T-helper 2 cell (primary cell): ENCODE measurements at regions not wholly inside any gene's neighbourhood (a gene's known extent, or its start where the extent isn't known, plus 50 kb on each side); places are given as distances from the start of the nearest gene placed in this dataset.

ENCODE experiments used
- DNase-seq, 5 experiments: peaks; one replicate each; pipeline versions ENCODE4 v3.0.0 to v3.0.0-alpha.2; 2012 to 2022

DNA sequence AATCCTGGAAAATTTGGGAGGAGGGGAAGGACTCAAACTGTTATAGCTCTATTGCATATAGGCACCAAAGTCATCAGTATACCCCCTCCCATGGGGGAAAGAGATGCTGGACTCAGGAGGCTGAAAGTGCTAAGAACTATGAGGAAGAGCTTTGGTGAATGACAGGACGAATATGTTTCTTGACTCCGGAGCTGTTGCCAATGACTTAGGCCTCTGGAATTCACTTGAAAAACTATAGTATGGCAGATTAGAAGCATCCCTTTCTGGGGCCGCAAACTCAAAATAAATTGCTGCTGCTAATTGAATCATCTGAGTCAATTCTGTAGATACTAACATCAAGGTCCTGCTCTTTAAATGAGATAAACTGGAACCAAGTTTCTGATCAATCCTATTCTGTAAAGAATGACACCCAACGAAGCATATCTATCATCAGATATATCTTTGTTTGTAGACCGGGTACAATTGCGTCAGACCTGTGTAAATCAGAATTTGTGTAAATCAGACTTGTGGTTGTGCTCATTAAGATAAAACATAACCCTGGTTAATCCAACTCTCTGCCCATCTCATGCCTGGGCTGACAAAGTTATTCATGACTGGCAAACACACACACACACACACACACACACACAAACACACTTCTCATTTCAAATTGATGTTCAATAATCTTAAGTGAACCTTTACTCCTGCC lies 1793.8 kb upstream of the PCDH20 start:
- no peak for DNase-seq

DNA sequence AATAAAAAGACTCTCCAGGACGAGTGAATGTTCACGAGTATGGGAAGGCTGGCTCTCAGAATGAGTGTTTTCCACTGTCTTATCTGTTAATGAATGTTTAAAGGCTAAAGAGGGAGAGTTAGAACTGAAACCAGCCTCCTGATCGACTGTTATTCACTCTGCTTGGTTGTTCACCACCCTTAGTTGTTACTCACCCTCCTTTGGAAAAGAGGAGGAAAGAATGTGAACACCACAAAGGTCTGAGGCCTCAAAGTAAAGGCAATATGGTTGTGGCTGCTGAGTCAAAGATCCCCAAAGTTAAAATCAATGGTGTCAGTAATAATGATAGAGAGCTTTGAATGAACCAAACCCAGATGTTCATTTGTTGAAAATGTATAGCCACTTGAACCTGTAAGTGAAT lies 1793.2 kb upstream of the PCDH20 start:
- no peak for DNase-seq

DNA sequence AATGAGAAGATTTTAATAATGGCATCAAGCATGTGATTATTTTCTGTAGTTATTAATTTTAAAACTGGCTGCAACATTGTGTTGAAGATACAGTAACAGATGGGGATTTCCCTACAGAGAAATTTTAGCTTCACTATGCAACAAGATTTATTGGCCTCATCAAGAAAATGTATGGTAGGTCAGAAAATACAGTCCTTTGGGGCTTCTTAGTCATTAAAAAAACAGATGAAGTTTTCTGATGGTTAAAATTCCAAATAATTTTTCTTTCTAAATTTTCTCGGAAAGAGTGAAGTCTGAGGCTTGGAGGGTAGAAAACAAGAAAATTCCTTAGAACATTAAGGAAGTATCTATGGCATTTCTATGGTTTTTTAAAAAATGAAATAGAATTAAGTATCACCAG lies 1790.8 kb upstream of the PCDH20 start:
- DNase-seq: no peak

DNA sequence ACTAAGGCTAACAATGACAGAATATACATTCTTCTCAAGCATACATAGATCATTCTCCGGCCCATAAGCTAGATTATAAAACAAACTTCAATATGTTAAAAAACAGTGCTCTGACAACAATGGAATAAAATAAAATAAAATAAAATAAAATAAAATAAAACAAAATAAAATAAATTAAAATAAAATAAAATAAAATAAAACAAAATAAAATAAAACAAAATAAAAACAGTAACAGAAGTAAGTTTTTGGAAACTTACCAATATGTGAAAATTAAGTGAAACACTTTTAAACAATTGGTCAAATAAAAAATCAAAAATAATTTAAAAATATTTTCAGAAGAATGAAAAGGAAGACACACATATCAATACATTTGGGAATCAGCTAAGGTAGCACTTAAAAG lies 1785.8 kb upstream of the PCDH20 start:
- no peak for DNase-seq

DNA sequence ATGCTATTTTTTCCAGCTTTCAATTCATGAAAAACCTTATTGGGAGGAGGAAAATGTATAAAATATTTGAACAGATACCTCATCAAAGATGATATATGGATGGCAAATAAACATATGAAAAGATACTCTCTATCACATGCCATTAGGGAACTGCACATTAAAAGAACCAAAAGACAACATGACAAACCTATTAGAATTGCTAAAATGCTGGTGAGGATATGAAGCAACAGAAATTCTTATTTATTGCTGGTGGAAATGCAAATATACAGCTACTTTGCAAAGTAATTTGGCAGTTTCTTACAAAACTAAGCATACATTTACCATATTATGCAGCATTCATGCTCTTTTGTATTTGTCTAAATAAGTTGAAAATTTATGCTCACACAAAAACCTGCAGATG lies 1783.9 kb upstream of the PCDH20 start:
- no peak for DNase-seq

DNA sequence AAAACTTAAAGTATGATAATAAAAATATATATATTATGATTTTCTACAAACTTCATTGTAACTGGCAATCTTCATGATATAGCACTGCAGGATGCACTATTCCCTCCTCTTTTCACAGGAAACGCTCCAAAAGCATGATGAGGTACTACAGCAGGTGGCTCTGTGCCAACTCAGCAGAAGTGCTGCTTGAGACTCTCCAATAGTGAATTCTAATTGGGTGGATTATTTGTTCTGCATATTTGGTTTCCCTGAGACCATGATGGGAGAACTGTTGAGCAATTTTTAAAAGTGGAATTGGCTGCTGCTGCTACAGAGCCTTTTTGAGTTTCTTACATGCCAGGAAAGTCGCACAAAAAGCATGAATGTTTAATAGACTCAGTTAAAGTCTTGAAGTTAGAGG lies 1782.4 kb upstream of the PCDH20 start:
- no peak for DNase-seq

DNA sequence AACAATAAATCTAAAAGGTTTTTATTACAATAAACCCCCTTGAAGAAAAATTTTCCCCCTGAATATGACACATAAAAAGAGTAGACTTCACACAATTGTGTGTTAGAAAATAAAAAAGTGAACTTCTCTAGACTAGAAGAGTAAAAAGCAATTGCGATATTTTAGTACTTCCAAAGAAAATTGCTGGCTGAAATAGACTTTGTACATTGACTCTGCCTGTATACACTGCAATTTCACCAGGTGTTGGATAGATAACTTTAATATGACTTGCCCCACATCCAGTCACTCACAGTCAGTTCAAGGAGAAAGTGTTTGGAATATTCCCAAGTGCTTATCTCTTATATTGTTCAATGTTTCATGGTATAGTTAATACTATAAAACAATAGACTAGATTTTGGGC lies 1780.1 kb upstream of the PCDH20 start:
- no peak for DNase-seq

DNA sequence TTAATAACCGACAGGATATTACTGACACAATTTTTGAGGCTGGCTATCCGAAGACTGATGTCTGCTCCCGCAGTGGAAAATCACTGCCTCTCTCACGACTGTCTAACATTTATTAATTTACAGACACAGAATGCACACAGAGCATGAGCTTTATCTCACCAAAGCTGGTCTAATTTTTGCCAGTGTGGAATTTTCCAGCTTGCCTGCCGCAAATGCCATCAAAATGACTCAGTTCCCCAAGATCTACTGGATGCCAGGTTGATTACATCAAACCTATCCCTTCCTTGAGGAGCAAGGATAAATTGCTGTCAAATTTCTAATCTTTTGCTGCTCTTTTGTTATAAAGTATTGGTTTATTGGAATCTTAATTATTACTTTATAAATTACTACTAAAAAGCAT lies 1775.1 kb upstream of the PCDH20 start:
- DNase-seq: no peak

DNA sequence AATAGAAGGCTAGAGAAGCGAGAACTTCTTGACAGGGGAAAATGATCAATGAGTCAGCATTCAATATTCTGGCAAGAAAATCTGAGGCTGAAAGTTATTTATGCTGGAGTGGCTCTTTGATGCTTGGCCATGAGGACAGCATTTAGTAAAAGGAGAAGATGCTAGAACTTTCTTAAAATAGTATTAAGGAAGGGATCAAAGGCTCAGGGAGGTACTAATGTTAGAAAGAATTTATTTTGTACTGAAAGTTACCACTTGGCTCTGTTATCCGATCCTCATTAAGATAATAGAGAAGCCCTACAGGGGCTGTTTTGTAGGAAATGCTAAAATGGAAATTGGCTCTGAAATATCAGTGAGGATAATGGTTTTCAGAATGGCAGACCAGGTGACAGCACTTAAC lies 1774.6 kb upstream of the PCDH20 start:
- DNase-seq: no peak

DNA sequence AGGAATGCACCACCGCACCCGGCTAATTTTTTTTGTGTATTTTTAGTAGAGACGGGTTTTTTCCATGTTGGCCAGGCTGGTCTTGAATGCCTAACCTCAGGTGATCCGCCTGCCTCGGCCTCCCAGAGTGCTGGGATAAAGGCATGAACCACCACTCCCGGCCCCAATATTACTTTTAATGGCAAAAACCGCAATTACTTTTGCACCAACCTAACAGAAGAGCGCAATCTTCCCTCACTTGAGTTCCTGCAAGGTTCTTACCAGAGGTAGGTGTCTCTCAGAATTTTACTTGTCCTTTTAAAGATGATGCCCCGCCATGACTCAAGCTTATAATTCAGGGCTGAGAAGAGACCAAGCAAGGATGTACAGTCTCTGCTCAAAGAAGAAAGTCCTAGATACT lies 1774.1 kb upstream of the PCDH20 start:
- no peak for DNase-seq

DNA sequence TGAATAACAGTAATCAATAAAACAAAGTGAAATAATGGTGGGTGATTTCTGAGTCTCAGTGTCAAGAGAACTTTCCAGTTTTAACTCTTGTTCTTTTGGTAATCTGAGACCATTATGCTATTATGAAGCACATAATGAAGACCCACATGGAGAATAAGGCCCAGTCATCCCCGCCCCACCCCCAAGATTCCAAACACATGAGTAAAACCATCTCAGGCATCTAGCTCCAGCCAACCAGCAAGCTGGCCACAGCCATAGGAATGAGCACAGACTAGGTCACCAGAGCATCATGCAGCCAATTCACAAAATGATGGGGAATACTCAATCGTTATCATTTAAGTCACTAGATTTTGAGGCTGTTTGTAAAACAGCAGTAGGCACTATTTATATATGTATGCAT lies 1769.0 kb upstream of the PCDH20 start:
- DNase-seq: no peak

DNA sequence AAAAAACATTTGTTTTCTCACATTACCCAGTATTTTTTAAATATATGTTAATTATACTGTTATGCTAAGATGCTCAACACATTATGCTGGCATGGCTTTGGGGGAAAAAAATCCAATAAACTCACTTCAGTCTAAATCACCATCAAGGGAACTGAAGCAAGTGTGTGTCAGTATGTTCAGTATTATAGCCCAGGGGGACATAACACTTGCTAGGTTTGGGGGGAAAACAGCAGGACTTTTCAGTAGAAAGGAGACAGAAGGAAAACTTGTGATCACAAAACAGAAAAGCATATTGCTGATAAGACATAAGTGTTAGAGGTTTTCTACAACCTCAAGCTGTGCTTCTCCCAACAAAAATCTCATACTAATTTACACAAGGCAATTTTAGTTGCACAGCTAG lies 1759.9 kb upstream of the PCDH20 start:
- DNase-seq: no peak

DNA sequence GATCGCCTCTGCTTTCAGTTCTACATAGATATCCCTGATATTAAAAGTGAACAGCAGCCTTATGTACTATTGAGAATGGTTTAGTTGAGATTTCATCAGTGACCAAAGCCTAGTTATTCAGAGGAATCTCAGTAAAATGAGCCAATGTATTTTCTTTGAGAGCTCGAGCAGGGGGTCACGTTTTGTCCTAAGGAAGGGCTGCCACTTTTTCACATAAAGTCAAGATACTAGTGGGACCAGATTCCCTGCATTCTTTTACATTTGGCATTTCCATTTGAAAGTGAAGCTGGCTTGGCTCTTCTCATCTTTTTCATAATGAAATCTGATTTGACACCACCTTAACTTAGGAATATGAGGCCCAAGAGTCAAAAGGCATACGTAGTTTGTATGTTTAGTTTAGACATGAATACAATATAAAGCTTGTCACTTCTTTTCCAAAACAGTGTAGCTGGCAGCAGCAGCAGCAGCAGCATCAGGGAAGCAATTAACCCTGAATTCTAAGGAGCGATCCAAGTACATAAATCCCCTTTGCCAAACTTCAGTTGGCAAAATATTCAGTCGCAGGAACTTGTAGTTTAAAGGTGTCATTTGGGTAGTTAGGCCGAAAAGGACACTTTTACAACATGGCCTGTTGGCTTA lies 1752.2 kb upstream of the PCDH20 start:
- no peak for DNase-seq

DNA sequence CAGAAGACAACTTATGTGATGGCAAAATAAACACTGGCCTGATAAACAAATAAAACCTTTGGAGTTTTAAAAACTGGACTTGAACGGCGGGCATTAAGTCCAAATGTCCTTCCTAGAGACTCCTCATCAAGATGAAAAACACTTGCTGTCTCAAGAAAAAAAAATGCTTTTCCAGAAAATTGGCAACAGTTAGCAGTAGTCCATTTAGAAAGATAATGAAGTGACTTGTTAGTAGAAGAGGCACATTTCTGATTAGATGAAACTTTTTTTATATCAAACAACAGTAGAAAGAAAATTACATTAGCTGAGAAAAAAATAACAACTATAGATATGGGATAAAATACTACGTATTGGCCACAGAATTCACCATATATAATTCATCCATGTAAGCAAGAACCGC lies 1750.7 kb upstream of the PCDH20 start:
- DNase-seq: no peak

DNA sequence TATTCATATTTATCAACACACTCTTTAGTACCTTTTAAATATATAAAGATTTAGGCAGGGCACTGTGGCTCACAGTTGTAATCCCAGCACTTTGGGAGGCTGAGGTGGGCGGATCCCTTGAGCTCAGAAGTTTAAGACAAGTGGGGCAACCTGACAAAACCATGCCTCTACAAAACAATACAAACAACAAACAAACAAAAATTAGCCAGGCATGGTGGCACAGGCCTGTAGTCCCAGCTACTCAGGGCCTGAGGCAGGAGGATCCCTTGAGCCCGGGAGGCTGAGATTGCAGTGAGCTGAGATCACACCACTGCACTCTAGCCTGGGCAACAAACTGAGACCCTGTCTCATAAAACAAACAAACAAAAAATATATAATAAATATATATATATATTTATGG lies 1748.3 kb upstream of the PCDH20 start:
- DNase-seq: no peak

DNA sequence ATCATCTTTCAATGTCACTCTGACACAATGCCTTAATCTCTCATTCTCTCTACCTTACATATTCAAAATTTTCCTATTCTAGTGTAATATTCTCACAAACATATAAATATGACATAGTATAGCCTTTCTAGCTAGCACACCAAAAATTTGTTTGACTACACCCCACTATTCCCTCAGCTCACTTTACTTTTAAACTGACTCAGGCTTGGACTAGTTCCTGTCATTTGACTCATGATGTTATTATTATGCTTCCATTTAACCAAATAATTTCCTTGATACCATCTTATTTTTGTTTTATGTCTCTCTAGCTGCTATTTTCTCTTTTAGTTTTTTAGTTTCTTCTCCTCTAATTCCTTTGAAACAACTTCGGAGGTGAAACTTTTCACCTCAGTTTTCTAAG lies 1745.6 kb upstream of the PCDH20 start:
- DNase-seq: no peak

DNA sequence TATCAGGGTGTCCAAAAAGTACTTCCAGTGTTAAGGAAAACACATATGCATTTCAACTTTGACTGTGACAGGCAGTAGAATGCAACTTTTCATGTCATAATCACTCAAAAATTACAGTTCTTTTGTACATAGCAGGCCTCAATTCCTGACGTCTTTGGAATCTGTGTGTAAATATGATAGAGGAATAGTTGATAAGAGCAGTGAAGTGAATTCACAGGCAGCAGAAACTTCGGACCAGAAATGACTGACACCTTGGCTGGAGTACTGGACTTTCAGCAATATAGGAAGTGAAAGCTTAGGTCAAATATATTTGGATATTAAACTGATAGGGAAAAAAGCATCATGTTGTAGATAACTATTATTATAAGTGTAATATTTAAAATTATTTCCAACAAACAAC lies 1741.2 kb upstream of the PCDH20 start:
- no peak for DNase-seq

DNA sequence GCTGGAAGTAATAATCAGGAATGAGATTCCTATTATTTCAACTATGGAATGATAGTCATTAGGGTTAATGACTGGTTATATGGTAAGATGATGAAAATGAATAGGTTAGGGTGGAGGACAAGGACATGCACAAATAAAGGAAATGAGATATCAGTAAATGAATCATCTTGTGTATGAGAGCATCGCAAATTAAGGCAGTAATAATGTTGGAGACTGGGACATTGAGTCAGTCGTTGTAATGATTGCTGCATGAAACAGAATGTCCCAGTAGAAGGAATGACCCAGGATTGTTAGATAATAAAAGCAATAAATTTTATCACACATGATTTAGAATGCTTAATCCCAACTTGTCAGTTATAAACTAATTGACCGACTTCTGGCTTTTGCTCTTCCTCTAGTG lies 1733.7 kb upstream of the PCDH20 start:
- no peak for DNase-seq

DNA sequence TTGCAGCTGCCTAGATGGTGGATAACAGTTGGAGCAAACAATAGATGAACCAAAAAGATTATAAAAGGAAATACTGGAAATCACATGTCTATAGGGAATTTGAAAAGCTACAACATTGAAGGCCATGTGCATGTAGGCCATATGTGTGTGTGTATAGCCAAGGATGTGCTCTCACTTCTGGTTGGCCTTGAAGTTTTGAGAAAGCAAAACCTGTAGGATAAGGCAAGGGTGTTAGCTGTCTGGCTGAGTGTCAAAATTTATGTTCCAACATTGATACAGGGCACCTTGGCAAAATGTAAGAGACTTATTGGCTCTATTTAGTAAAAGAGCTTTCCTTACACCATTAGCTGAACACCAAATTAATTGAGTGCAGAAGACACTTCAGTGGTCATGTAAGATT lies 1723.6 kb upstream of the PCDH20 start:
- DNase-seq: no peak

DNA sequence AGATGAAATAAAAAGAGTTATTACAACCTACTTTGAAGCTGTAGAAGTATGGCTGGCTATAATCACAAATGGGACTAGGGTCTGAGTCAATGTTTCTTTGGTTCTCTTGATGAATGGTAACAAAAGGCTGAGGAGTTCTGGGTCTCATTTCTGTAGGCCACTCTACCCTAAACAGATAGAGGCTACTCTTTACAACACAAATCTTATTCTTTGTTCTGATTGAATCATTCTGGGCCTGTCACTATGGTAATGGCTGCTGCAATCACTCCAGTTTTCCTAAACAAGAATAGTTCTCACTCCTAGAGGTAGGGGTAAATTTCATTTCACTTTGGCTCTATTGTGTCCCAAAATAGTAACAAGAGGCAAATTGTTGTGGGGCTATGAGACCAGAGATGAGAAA lies 1714.3 kb upstream of the PCDH20 start:
- DNase-seq: no peak

DNA sequence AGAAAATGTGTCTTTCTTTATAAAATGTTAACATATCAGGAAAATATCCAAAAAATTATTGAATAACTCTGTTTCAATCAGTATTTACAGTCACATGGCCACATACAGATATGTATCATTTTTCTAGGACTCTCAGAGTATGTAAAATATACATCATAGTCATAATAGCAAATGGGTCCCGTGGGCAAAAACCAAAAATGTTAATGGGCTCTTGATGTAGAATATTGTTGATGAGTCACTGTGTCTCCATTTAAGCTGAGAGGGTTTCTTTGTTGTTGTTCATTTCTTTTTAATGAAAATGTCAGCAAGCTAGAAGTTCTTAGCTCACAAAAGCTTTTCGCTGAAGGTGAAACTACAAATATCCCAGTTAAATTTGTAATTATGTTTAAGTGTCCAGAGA lies 1713.1 kb upstream of the PCDH20 start:
- no peak for DNase-seq

DNA sequence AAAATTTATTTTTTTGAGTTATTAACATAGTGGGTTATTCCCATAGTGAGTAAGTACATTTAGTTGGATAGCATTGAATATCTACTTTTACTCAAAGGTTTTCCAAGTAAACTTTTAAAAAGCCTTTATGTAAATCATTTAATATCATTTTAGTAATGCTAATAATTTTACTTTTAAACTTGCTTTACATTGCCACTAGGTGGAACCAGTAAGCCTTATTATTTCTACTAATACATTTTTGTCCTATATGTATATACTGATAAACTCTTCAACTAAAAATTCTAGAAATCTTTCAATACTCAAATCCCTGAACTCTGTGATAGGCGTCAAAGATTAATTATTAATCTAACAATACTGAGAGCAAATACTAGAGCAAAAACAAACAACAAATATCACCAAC lies 1709.2 kb upstream of the PCDH20 start:
- DNase-seq: no peak

DNA sequence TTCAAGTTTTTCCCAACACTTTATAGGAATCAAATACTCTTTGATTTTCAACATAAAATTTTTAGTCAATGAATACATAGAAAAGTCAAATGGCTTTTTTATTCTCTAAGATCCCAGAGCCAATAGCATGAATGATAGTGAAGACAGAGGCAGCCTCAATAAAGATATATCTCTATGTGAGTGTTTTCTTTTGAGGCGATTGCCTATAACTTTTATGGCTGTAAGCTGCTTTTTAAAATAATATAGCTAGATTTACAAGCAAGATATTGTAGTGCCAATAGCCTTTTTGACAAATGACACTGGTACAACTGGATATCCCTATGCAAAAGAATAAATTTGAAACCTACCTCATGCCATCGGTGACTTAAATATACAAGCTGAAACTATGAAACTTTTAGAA lies 1705.2 kb upstream of the PCDH20 start:
- DNase-seq: no peak

DNA sequence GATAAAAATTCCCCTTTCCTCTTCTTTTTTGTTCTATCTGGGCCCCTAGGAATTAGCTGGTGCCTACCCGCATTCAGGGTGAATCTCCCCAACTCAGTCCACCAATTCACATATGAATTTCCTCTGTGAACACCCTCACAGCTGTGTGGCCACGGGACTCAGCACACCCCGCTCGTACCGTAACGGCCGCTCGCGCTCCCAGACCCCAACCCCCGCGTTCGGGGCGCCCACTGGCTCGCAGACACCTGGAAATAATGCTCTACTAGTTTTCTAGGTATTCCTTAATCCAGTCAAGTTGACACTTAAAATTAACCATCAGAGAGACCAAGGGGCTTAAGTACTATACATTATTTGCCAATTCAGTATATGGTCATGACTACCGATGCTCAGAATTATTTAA lies 1702.1 kb upstream of the PCDH20 start:
- DNase-seq: no peak

DNA sequence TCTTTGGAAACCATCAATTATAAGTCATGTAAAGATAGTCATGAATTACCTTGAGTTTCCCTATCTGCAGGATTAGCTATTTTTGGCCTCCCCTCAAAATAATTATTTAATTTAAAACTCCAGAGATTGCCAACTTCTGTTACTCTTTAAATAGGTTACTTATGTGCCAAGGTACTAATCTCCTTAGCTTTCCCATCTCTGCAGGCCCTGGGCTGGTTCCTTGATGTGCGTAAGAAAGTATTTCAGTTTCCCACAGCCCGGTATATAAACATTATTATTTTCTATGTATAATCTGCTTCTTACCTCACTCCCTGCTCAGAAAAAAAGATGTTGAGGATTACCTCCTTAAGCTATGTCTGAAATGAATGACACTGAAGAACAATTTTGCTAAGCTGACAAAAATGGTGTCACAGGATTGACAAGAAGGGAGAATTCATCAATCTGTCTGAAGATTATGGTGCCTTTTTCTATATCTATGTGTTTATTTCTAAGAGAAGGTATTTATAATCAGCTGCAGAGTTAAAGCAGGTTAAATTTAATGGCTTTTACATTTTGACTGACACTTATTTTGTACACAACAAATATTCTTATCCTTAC lies 1697.2 kb upstream of the PCDH20 start:
- no peak for DNase-seq
